ENCODE measurements at regions not wholly inside any gene's neighbourhood (a gene's known extent, or its start where the extent isn't known, plus 50 kb on each side); places are given as distances from the start of the nearest gene placed in this dataset.

DNA sequence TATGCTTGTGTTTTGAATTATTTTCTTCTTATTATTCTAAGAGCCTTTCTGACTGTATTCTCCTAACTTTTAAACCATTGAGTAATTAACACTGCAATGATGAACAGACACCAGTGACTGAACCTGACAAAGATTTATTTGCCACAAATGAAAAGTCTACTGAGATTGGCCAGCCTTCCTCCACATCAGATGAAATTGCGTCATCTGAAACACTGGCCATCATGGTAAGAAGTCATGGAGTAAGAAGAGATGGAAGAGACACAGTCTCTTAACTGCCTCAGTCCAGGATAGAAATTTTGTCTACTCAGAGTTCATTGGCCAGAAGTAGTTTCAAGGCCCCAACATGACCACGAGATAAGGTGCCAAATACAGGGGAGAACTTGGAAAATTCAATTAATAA lies 357.8 kb downstream of the BMPER start:
- Mint-ChIP-seq H3K4me3 (ENCODE audit: low read depth, unreplicated experiment) (no peak overlapping the region), H3K36me3 (ENCODE audit: insufficient read depth, unreplicated experiment) (no peaks in the 10 kb centered on the region), H3K27me3 (ENCODE audit: unreplicated experiment) (no peaks in the 10 kb centered on the region), H3K27ac (ENCODE audit: unreplicated experiment) (no peak overlapping the region), H3K9me3 (ENCODE audit: low read depth, unreplicated experiment) (no peaks in the 10 kb centered on the region), H3K4me1 (ENCODE audit: low read depth, unreplicated experiment) (no peaks in the 10 kb centered on the region)
- TF ChIP-seq, protein P1, sequence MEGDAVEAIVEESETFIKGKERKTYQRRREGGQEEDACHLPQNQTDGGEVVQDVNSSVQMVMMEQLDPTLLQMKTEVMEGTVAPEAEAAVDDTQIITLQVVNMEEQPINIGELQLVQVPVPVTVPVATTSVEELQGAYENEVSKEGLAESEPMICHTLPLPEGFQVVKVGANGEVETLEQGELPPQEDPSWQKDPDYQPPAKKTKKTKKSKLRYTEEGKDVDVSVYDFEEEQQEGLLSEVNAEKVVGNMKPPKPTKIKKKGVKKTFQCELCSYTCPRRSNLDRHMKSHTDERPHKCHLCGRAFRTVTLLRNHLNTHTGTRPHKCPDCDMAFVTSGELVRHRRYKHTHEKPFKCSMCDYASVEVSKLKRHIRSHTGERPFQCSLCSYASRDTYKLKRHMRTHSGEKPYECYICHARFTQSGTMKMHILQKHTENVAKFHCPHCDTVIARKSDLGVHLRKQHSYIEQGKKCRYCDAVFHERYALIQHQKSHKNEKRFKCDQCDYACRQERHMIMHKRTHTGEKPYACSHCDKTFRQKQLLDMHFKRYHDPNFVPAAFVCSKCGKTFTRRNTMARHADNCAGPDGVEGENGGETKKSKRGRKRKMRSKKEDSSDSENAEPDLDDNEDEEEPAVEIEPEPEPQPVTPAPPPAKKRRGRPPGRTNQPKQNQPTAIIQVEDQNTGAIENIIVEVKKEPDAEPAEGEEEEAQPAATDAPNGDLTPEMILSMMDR (IDR thresholded peaks at IDR 0.05; ENCODE audit: unreplicated experiment), result no peak
- CTCF ChIA-PET, result no interaction called here
- no TSS peak for BruUV-seq (replicated peaks)
- DNase-seq, result no peak
- intact Hi-C loops (cut with micrococcal nuclease; ENCODE audit: unreplicated experiment), result no loop called here

DNA sequence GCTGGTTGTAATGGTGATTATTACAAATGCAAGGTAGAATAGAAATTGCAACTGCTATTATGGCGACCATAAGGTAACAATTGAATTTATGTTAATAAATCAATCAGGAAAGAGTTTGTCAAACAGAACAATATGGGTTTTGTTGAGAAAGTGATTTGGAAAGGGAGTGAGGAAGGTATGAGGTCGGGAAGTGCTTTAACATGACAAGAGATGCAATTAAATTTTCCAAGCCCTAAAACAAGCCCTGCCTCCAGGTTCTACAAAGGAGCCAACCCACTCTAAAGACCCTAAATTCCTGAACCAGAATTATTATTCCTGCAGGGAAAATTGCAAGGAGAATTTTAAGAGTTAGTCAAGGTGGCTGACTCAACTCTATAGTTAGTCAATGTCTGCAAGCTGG lies 363.7 kb downstream of the BMPER start:
- no peak overlapping the region for H3K4me3 Mint-ChIP-seq (ENCODE audit: low read depth, unreplicated experiment)
- no TSS peak for BruUV-seq (replicated peaks)
- no peak for DNase-seq

DNA sequence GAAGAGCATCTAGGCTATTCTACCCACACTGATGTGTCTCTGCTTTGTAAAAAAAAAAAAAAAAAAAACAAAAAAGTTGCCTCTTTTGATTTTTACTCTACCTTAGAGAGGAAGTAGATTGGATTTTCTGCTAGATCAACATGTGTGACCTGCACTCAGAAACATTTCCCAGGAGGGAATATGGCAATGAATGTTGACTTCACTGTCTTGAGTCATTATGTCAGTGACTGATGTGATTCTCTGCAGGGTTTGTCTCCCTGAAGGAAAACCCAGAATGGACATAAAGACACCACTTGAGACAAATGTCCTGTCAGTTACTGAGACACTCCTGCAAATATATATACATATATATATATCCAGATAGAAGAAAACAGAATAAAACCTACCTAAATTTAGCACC lies 370.3 kb downstream of the BMPER start:
- CTCF ChIA-PET, result no interaction called here
- TF ChIP-seq, protein P1 (IDR thresholded peaks at IDR 0.05; ENCODE audit: unreplicated experiment), result no peak
- BruUV-seq (replicated peaks), result no TSS peak
- H3K27ac Mint-ChIP-seq (ENCODE audit: unreplicated experiment), result no peak overlapping the region
- no peak overlapping the region for H3K4me3 Mint-ChIP-seq (ENCODE audit: low read depth, unreplicated experiment)
- DNase-seq, result no peak
- H3K36me3 Mint-ChIP-seq (ENCODE audit: insufficient read depth, unreplicated experiment), result no peaks in the 10 kb centered on the region
- no peaks in the 10 kb centered on the region for H3K27me3 Mint-ChIP-seq (ENCODE audit: unreplicated experiment)
- no peaks in the 10 kb centered on the region for H3K9me3 Mint-ChIP-seq (ENCODE audit: low read depth, unreplicated experiment)
- H3K4me1 Mint-ChIP-seq (ENCODE audit: low read depth, unreplicated experiment), result no peaks in the 10 kb centered on the region
- intact Hi-C loops (cut with micrococcal nuclease; ENCODE audit: unreplicated experiment), result no loop called here

More for the DNA sequence above, 363.7 kb downstream of the BMPER start:
- intact Hi-C loops (cut with micrococcal nuclease; ENCODE audit: unreplicated experiment), result no loop called here
- Mint-ChIP-seq H3K27me3 (ENCODE audit: unreplicated experiment) (peaks cover 7% of the 10 kb centered on the region), H3K36me3 (ENCODE audit: insufficient read depth, unreplicated experiment) (no peaks in the 10 kb centered on the region), H3K9me3 (ENCODE audit: low read depth, unreplicated experiment) (no peaks in the 10 kb centered on the region), H3K27ac (ENCODE audit: unreplicated experiment) (no peak overlapping the region), H3K4me1 (ENCODE audit: low read depth, unreplicated experiment) (no peaks in the 10 kb centered on the region)
- CTCF ChIA-PET, result no interaction called here
- TF ChIP-seq, protein P1 (IDR thresholded peaks at IDR 0.05; ENCODE audit: unreplicated experiment), result no peak

DNA sequence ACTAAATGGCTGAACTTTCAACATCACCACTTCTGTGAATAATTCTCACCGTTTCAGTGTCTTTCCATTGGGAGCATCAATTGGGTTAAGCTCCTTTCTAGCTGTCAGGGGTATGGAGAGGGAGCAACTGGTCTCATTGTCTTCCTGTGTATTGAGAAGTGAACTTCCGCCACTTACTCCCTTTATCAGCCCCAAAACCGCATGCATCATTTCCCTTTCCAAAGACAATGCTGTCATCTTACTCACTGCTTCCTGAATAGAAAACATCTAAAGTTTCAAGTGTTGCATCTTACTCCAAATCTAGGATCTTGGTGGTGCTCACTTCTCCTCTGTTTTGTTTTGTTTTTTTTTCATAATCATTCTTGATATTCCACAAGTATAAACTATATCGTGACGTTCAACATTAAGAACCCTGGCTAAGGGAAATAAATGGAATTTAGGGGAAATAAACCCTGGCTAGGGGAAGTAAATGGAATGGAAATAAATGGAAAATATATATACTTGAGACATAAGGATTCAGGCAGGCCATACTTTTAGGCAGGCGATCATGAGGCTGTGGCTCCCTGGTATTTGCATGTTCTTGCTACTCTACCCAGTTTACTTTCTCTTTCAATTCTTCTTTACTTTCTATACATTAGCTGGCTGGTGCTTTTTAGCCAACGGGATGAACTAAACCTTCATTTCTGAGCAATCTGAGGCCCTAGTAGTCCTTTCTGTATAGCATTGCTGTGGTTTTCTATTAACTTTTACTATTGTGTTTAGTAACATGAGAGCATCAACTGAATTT lies 371.9 kb downstream of the BMPER start:
- CTCF ChIA-PET, result no interaction called here
- Mint-ChIP-seq H3K27ac (ENCODE audit: unreplicated experiment) (no peak overlapping the region), H3K4me3 (ENCODE audit: low read depth, unreplicated experiment) (no peak overlapping the region), H3K9me3 (ENCODE audit: low read depth, unreplicated experiment) (no peaks in the 10 kb centered on the region), H3K27me3 (ENCODE audit: unreplicated experiment) (no peaks in the 10 kb centered on the region), H3K36me3 (ENCODE audit: insufficient read depth, unreplicated experiment) (no peaks in the 10 kb centered on the region), H3K4me1 (ENCODE audit: low read depth, unreplicated experiment) (no peaks in the 10 kb centered on the region)
- no peak for DNase-seq
- no TSS peak for BruUV-seq (replicated peaks)
- TF ChIP-seq, protein P1 (IDR thresholded peaks at IDR 0.05; ENCODE audit: unreplicated experiment), result no peak
- intact Hi-C loops (cut with micrococcal nuclease; ENCODE audit: unreplicated experiment), result no loop called here

All from Calu3 (cell line).